ENCODE measurements at regions not wholly inside any gene's neighbourhood (a gene's known extent, or its start where the extent isn't known, plus 50 kb on each side); places are given as distances from the start of the nearest gene placed in this dataset.
"Not testable (repeated sequence)": the region's sequence is repeated elsewhere in the genome, so short reads cannot be mapped to it uniquely, and the experiment has no call there.

DNA sequence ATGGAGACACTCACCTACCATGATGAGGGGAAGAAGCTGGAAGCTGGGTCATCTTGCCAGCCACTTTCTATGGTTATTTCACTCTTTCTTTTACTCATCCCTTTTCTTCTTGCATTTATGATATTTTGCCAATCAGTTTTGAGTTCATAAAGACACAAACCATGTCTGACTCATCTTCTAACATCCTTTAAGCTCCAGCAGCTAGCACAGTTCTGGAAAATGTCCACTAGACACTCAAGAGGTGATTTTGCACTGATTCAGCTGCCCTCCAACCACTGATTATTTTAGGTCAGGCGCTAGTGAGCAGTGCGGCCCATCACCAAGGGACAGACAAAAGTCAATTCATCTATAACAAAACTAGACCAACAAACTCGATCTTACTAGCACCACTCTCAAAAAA, 537.1 kb upstream of the ID2 start:
- H3K4me1 ChIP-seq (ENCODE audit: low read depth): peaks cover 13% of the 10 kb centered on the region
- no peak overlapping the region for H3K4me3 ChIP-seq
- DNase-seq (ENCODE audit: low read depth in 1 of 2, low spot score in 1 of 2): peak in 1 of 2 donors; percentile 53
- no peaks in the 10 kb centered on the region for H3K9me3 ChIP-seq (ENCODE audit: low read depth)
- TF ChIP-seq, protein P1, sequence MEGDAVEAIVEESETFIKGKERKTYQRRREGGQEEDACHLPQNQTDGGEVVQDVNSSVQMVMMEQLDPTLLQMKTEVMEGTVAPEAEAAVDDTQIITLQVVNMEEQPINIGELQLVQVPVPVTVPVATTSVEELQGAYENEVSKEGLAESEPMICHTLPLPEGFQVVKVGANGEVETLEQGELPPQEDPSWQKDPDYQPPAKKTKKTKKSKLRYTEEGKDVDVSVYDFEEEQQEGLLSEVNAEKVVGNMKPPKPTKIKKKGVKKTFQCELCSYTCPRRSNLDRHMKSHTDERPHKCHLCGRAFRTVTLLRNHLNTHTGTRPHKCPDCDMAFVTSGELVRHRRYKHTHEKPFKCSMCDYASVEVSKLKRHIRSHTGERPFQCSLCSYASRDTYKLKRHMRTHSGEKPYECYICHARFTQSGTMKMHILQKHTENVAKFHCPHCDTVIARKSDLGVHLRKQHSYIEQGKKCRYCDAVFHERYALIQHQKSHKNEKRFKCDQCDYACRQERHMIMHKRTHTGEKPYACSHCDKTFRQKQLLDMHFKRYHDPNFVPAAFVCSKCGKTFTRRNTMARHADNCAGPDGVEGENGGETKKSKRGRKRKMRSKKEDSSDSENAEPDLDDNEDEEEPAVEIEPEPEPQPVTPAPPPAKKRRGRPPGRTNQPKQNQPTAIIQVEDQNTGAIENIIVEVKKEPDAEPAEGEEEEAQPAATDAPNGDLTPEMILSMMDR (IDR thresholded peaks at IDR 0.05; ENCODE audit: low read depth, low read length): no peak
- H3K27me3 ChIP-seq: no peaks in the 10 kb centered on the region
- no peak overlapping the region for H3K27ac ChIP-seq
- H3K36me3 ChIP-seq: no peaks in the 10 kb centered on the region

GRCh38 chr2:8145375-8145774, 536.5 kb upstream of the ID2 start:
- not testable (repeated sequence) for H3K36me3 ChIP-seq; DNase-seq (ENCODE audit: low read depth in 1 of 2, low spot score in 1 of 2); H3K27me3 ChIP-seq; H3K9me3 ChIP-seq (ENCODE audit: low read depth); H3K4me3 ChIP-seq
- Histone ChIP-seq H3K27ac (peak overlapping the region; percentile 41), H3K4me1 (ENCODE audit: low read depth) (peaks cover 13% of the 10 kb centered on the region)

- Histone ChIP-seq H3K9me3 (ENCODE audit: low read depth) (no peaks in the 10 kb centered on the region), H3K27ac (peak overlapping the region; percentile 41), H3K27me3 (no peaks in the 10 kb centered on the region), H3K4me3 (no peak overlapping the region), H3K4me1 (ENCODE audit: low read depth) (peaks cover 13% of the 10 kb centered on the region), H3K36me3 (no peaks in the 10 kb centered on the region)
- TF ChIP-seq, protein P1 (IDR thresholded peaks at IDR 0.05; ENCODE audit: low read depth, low read length): no peak
- peak; percentile 25 to 49 for DNase-seq (ENCODE audit: low read depth in 1 of 2, low spot score in 1 of 2)
Observed at GRCh38 chr2:8146132-8147005, 535.5 kb upstream of the ID2 start.

- H3K27me3 ChIP-seq: no peaks in the 10 kb centered on the region
- TF ChIP-seq, protein P1 (IDR thresholded peaks at IDR 0.05; ENCODE audit: low read depth, low read length): no peak
- H3K4me3 ChIP-seq: no peak overlapping the region
- no peaks in the 10 kb centered on the region for H3K36me3 ChIP-seq
- peaks cover 13% of the 10 kb centered on the region for H3K4me1 ChIP-seq (ENCODE audit: low read depth)
- peak in 1 of 2 donors; percentile 77 for DNase-seq (ENCODE audit: low read depth in 1 of 2, low spot score in 1 of 2)
- no peaks in the 10 kb centered on the region for H3K9me3 ChIP-seq (ENCODE audit: low read depth)
- no peak overlapping the region for H3K27ac ChIP-seq
Observed at GRCh38 chr2:8148260-8149006, 533.4 kb upstream of the ID2 start.

GRCh38 chr2:8149007-8149405, 532.9 kb upstream of the ID2 start:
- H3K27me3 ChIP-seq: no peaks in the 10 kb centered on the region
- H3K36me3 ChIP-seq: no peaks in the 10 kb centered on the region
- H3K9me3 ChIP-seq (ENCODE audit: low read depth): no peaks in the 10 kb centered on the region
- H3K27ac ChIP-seq: no peak overlapping the region
- H3K4me3 ChIP-seq: no peak overlapping the region
- no peak for DNase-seq (ENCODE audit: low read depth in 1 of 2, low spot score in 1 of 2)
- TF ChIP-seq, protein P1 (IDR thresholded peaks at IDR 0.05; ENCODE audit: low read depth, low read length): no peak
- H3K4me1 ChIP-seq (ENCODE audit: low read depth): peaks cover 13% of the 10 kb centered on the region
